ENCODE measurements at regions not wholly inside any gene's neighbourhood (a gene's known extent, or its start where the extent isn't known, plus 50 kb on each side); places are given as distances from the start of the nearest gene placed in this dataset.

- H3K4me1 Mint-ChIP-seq: peaks cover 40% of the 10 kb centered on the region
- Histone ChIP-seq H3K4me2 (no peak overlapping the region), H3K9me2 (ENCODE audit: insufficient read depth) (no peaks in the 10 kb centered on the region), H3F3A (replicated peaks; ENCODE audit: low read depth) (peaks cover 5% of the 10 kb centered on the region; the same call in 1 of the 2 replicates), H4K20me1 (replicated peaks; ENCODE audit: insufficient read depth) (no peaks in the 10 kb centered on the region), H3K4me3 (no peak overlapping the region), H3K27me3 (ENCODE audit: insufficient read depth) (no peaks in the 10 kb centered on the region), H3K79me2 (replicated peaks; ENCODE audit: insufficient read depth) (no peaks in the 10 kb centered on the region), H3K36me3 (ENCODE audit: insufficient read depth) (no peaks in the 10 kb centered on the region), H3K4me1 (ENCODE audit: insufficient read depth) (peaks cover 32% of the 10 kb centered on the region), H2AFZ (no peak overlapping the region), H3K27ac (ENCODE audit: low read depth) (no peak overlapping the region)
- H3K36me3 Mint-ChIP-seq (ENCODE audit: low read depth): no peaks in the 10 kb centered on the region
- DNase-seq (ENCODE audit: low spot score) (no peak), ATAC-seq (no peak)
- no peaks in the 10 kb centered on the region for H3K27me3 Mint-ChIP-seq (ENCODE audit: insufficient read depth, low read depth, poor library complexity)
- no peaks in the 10 kb centered on the region for H3K9me3 Mint-ChIP-seq
- no peak overlapping the region for H3K4me3 Mint-ChIP-seq
- H3K27ac Mint-ChIP-seq: no peak overlapping the region
- TF ChIP-seq EZH2phosphoT487 (IDR thresholded peaks at IDR 0.05; ENCODE audit: unreplicated experiment) (no peak), EZH2 (IDR thresholded peaks at IDR 0.05; ENCODE audit: low read depth, unreplicated experiment) (no peak), ZNF331 (CRISPR knock-in tag; IDR thresholded peaks at IDR 0.05; ENCODE audit: low read depth) (no peak), JUNB (IDR thresholded peaks at IDR 0.05; ENCODE audit: unreplicated experiment) (no peak), CREB1 (CRISPR knock-in tag; IDR thresholded peaks at IDR 0.05; ENCODE audit: low read depth) (no peak)
These were observed 278.2 kb downstream of the BRINP1 start for GRCh38 chr9:119091074-119091473.

GRCh38 chr9:119092125-119092524, 277.1 kb downstream of the BRINP1 start:
- H3K4me1 Mint-ChIP-seq: peaks cover 30% of the 10 kb centered on the region
- H3K36me3 Mint-ChIP-seq (ENCODE audit: low read depth): no peaks in the 10 kb centered on the region
- H4K20me1 ChIP-seq (replicated peaks; ENCODE audit: insufficient read depth): no peaks in the 10 kb centered on the region
- H3F3A ChIP-seq (replicated peaks; ENCODE audit: low read depth): 0 out of 2 replicates have a peak, but pooled peaks cover 3% of the 10 kb centered on the region
- TF ChIP-seq JUNB (IDR thresholded peaks at IDR 0.05; ENCODE audit: unreplicated experiment): no peak
- TF ChIP-seq CREB1 (CRISPR knock-in tag; IDR thresholded peaks at IDR 0.05; ENCODE audit: low read depth): no peak
- TF ChIP-seq ZNF114 (CRISPR knock-in tag; IDR thresholded peaks at IDR 0.05): no peak
- TF ChIP-seq ZNF462 (CRISPR knock-in tag; IDR thresholded peaks at IDR 0.05): no peak
- TF ChIP-seq REST (IDR thresholded peaks at IDR 0.05; ENCODE audit: unreplicated experiment): no peak
- no peak for TF ChIP-seq NANOG (IDR thresholded peaks at IDR 0.05; ENCODE audit: borderline replicate concordance)
- TF ChIP-seq CTCF (conservative IDR thresholded peaks at IDR 0.05; ENCODE audit: low read depth in 2 of 2): no peak
- H2AFZ ChIP-seq: no peak overlapping the region
- H3K27me3 ChIP-seq (ENCODE audit: insufficient read depth): no peaks in the 10 kb centered on the region
- ATAC-seq (no peak), DNase-seq (ENCODE audit: low spot score) (no peak)
- no peak overlapping the region for H3K27ac Mint-ChIP-seq
- H3K4me3 ChIP-seq: no peak overlapping the region
- H3K79me2 ChIP-seq (replicated peaks; ENCODE audit: insufficient read depth): no peaks in the 10 kb centered on the region
- H3K4me1 ChIP-seq (ENCODE audit: insufficient read depth): peaks cover 26% of the 10 kb centered on the region
- H3K4me3 Mint-ChIP-seq: no peak overlapping the region
- no peaks in the 10 kb centered on the region for H3K27me3 Mint-ChIP-seq (ENCODE audit: insufficient read depth, low read depth, poor library complexity)
- no peaks in the 10 kb centered on the region for H3K9me2 ChIP-seq (ENCODE audit: insufficient read depth)
- no peaks in the 10 kb centered on the region for H3K9me3 Mint-ChIP-seq
- no peak overlapping the region for H3K27ac ChIP-seq (ENCODE audit: low read depth)
- H3K4me2 ChIP-seq: no peak overlapping the region
- no peaks in the 10 kb centered on the region for H3K36me3 ChIP-seq (ENCODE audit: insufficient read depth)

All from GM23338 (cell line).